MM.1S (cell line): ENCODE measurements at regions not wholly inside any gene's neighbourhood (a gene's known extent, or its start where the extent isn't known, plus 50 kb on each side); places are given as distances from the start of the nearest gene placed in this dataset.

ENCODE experiments used
- EZH2 ChIP-seq: fragments of 300-600 bp; sonication (generic); optimal IDR thresholded peaks from 2 replicates; pipeline ENCODE3; 2017; ENCODE audit warnings: low read depth, mild to moderate bottlenecking, antibody characterized with exemption, low read length, mixed read lengths
- EZH2phosphoT487 ChIP-seq: fragments of 300-600 bp; sonication (generic); IDR thresholded peaks from 2 replicates; pipeline ENCODE4 v1.6.1; 2018; ENCODE audit warnings: antibody characterized with exemption, low read length
- TF ChIP-seq, protein P1 (sequence below): fragments of 300-600 bp; sonication (generic); IDR thresholded peaks from 2 replicates; pipeline ENCODE4 v1.5.1; 2016; ENCODE audit warnings: antibody characterized with exemption, low read length, mixed read lengths

DNA sequence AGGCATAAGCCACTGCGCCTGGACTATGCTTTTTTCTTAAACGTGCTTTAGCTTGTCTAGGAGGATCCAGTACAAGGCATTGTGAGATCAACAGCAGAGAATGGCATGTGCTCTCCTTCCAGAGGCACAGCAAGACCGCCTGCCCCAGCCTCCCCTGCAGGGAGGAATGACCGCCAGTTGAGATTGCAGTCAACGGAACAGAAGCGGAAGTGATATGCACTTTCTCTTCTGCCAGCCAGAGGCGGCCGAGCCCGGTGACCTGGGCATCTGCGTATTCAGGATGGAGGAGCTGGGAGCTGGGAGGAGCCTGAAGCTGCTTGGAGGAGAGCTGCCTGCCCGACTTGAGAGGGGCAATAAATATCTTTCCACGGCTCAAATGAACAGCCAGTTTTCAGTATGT lies 243.0 kb downstream of the CTTN start:
- TF ChIP-seq, protein P1, sequence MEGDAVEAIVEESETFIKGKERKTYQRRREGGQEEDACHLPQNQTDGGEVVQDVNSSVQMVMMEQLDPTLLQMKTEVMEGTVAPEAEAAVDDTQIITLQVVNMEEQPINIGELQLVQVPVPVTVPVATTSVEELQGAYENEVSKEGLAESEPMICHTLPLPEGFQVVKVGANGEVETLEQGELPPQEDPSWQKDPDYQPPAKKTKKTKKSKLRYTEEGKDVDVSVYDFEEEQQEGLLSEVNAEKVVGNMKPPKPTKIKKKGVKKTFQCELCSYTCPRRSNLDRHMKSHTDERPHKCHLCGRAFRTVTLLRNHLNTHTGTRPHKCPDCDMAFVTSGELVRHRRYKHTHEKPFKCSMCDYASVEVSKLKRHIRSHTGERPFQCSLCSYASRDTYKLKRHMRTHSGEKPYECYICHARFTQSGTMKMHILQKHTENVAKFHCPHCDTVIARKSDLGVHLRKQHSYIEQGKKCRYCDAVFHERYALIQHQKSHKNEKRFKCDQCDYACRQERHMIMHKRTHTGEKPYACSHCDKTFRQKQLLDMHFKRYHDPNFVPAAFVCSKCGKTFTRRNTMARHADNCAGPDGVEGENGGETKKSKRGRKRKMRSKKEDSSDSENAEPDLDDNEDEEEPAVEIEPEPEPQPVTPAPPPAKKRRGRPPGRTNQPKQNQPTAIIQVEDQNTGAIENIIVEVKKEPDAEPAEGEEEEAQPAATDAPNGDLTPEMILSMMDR = no peak
- TF ChIP-seq EZH2 (no peak), EZH2phosphoT487 (no peak)
